ENCODE measurements at regions not wholly inside any gene's neighbourhood (a gene's known extent, or its start where the extent isn't known, plus 50 kb on each side); places are given as distances from the start of the nearest gene placed in this dataset.
"Not testable (repeated sequence)": the region's sequence is repeated elsewhere in the genome, so short reads cannot be mapped to it uniquely, and the experiment has no call there.

DNA sequence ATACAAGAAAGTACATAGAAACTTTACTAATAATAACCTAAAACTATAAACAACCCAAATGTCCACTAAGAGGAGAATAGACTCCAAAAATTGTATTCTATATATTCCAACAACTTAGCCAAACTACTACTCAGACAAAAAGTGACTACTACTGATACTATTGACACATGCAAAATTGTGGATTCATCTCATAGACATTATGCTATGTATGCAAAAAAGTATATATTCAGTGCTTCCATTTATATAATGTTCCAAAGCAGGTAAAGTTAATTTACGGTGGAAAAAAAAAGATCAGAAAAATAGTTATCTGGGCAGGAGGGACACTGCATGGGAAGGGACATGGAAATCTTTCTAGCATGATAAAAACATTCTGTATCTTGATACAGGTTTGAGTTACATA, 62.0 kb upstream of the SRD5A2 start:
- H3K9me3 ChIP-seq (ENCODE audit: control insufficient read depth, insufficient read depth, low read length) = no peaks in the 10 kb centered on the region
- DNase-seq (ENCODE audit: low read depth in 4 of 6, low spot score in 6 of 6) = no peak
- H3K27ac ChIP-seq (ENCODE audit: low read depth, low read length) = no peak overlapping the region
- H3K36me3 ChIP-seq (ENCODE audit: control insufficient read depth, insufficient read depth, low read length) = no peaks in the 10 kb centered on the region
- no peaks in the 10 kb centered on the region for H3K4me1 ChIP-seq (ENCODE audit: control insufficient read depth, insufficient read depth, low read length)
- H3K4me3 ChIP-seq (ENCODE audit: low read depth, low read length) = no peak overlapping the region
- WGBS (ENCODE audit: insufficient coverage) = no CpG with 5 or more reads among the region's 1 CpG
- no peaks in the 10 kb centered on the region for H3K27me3 ChIP-seq (ENCODE audit: control insufficient read depth, insufficient read depth, low read length)

- H3K9me3 ChIP-seq (ENCODE audit: control insufficient read depth, insufficient read depth, low read length); H3K4me1 ChIP-seq (ENCODE audit: control insufficient read depth, insufficient read depth, low read length); H3K36me3 ChIP-seq (ENCODE audit: control insufficient read depth, insufficient read depth, low read length); H3K27ac ChIP-seq (ENCODE audit: low read depth, low read length); H3K27me3 ChIP-seq (ENCODE audit: control insufficient read depth, insufficient read depth, low read length); H3K4me3 ChIP-seq (ENCODE audit: low read depth, low read length); DNase-seq (ENCODE audit: low read depth in 4 of 6, low spot score in 6 of 6): not testable (repeated sequence)
- WGBS (ENCODE audit: insufficient coverage) = 58% methylated on average over 4 of the region's 5 CpGs
Observed at GRCh38 chr2:31632201-31632600, 51.5 kb upstream of the SRD5A2 start.
